ENCODE measurements at regions not wholly inside any gene's neighbourhood (a gene's known extent, or its start where the extent isn't known, plus 50 kb on each side); places are given as distances from the start of the nearest gene placed in this dataset.

- no peak overlapping the region for H2BK5ac ChIP-seq (ENCODE audit: low read length)
- H2BK120ac ChIP-seq (ENCODE audit: low read depth, low read length), result no peak overlapping the region
- H3K4me3 ChIP-seq (ENCODE audit: low read length in 2 of 2), result no peak overlapping the region
- H2BK12ac ChIP-seq (ENCODE audit: low read length), result no peak overlapping the region
- WGBS, 2 donors (ENCODE audit: extremely low coverage in 2 of 2, insufficient read length in 2 of 2, insufficient replicate concordance in 1 of 2), result no CpG with 5 or more reads among the region's 7 CpGs
- no peak overlapping the region for H4K8ac ChIP-seq (ENCODE audit: low read depth, low read length)
- H3K9ac ChIP-seq (ENCODE audit: low read depth, low read length, poor library complexity), result no peak overlapping the region
- H3K18ac ChIP-seq (ENCODE audit: low read length), result no peak overlapping the region
- H2AFZ ChIP-seq (ENCODE audit: low read length), result no peak overlapping the region
- H3K14ac ChIP-seq (ENCODE audit: low read length), result no peak overlapping the region
- H3K27me3 ChIP-seq (ENCODE audit: control insufficient read depth in 3 of 3, insufficient read depth in 3 of 3, low read depth in 1 of 3, low read length in 3 of 3), result no peaks in the 10 kb centered on the region
- no peak overlapping the region for H3K4me2 ChIP-seq (ENCODE audit: insufficient read depth, low read length, poor library complexity, severe bottlenecking)
- H4K91ac ChIP-seq (ENCODE audit: low read depth, low read length, poor library complexity), result no peak overlapping the region
- DNase-seq (ENCODE audit: low spot score), result no peak
- H3K4me1 ChIP-seq (ENCODE audit: control insufficient read depth in 2 of 2, insufficient read depth in 1 of 2, low read depth in 1 of 2, low read length in 2 of 2), result peaks cover 0 to 2% of the 10 kb centered on the region in 2 donors
- H2BK15ac ChIP-seq (ENCODE audit: low read length), result no peak overlapping the region
- H3K23ac ChIP-seq (ENCODE audit: low read depth, low read length, poor library complexity), result no peak overlapping the region
- H3K36me3 ChIP-seq (replicated peaks in 1 of 2; ENCODE audit: control insufficient read depth in 2 of 2, insufficient read depth in 2 of 2, low read length in 2 of 2), result no peaks in the 10 kb centered on the region
- no peaks in the 10 kb centered on the region for H3K79me1 ChIP-seq (ENCODE audit: low read depth, low read length)
- H3K4ac ChIP-seq (ENCODE audit: low read length), result no peak overlapping the region
- no peaks in the 10 kb centered on the region for H3K9me3 ChIP-seq (replicated peaks in 1 of 2; ENCODE audit: control insufficient read depth in 2 of 2, insufficient read depth in 1 of 2, low read depth in 1 of 2, low read length in 2 of 2)
- no peak overlapping the region for H2AK5ac ChIP-seq (ENCODE audit: low read depth, low read length)
- H3K27ac ChIP-seq (replicated peaks; ENCODE audit: low read length), result no peak overlapping the region
Observed at GRCh38 chr5:91468651-91469422, 85.7 kb upstream of the ARRDC3 start.

GRCh38 chr5:91464886-91465646 lies 81.9 kb upstream of the ARRDC3 start:
- Histone ChIP-seq H3K18ac (ENCODE audit: low read length) (no peak overlapping the region), H3K9me3 (replicated peaks in 1 of 2; ENCODE audit: control insufficient read depth in 2 of 2, insufficient read depth in 1 of 2, low read depth in 1 of 2, low read length in 2 of 2) (no peaks in the 10 kb centered on the region), H3K4me3 (ENCODE audit: low read length in 2 of 2) (no peak overlapping the region), H3K4me2 (ENCODE audit: insufficient read depth, low read length, poor library complexity, severe bottlenecking) (no peak overlapping the region), H2BK12ac (ENCODE audit: low read length) (no peak overlapping the region), H3K9ac (ENCODE audit: low read depth, low read length, poor library complexity) (no peak overlapping the region), H3K4ac (ENCODE audit: low read length) (no peak overlapping the region), H4K91ac (ENCODE audit: low read depth, low read length, poor library complexity) (no peak overlapping the region), H3K23ac (ENCODE audit: low read depth, low read length, poor library complexity) (no peak overlapping the region), H2BK5ac (ENCODE audit: low read length) (no peak overlapping the region), H2AK5ac (ENCODE audit: low read depth, low read length) (no peak overlapping the region), H4K8ac (ENCODE audit: low read depth, low read length) (no peak overlapping the region), H3K79me1 (ENCODE audit: low read depth, low read length) (no peaks in the 10 kb centered on the region), H2BK120ac (ENCODE audit: low read depth, low read length) (no peak overlapping the region), H3K27me3 (ENCODE audit: control insufficient read depth in 3 of 3, insufficient read depth in 3 of 3, low read depth in 1 of 3, low read length in 3 of 3) (no peaks in the 10 kb centered on the region), H3K4me1 (ENCODE audit: control insufficient read depth in 2 of 2, insufficient read depth in 1 of 2, low read depth in 1 of 2, low read length in 2 of 2) (peaks cover 0 to 2% of the 10 kb centered on the region in 2 donors), H3K27ac (replicated peaks; ENCODE audit: low read length) (no peak overlapping the region), H2BK15ac (ENCODE audit: low read length) (no peak overlapping the region), H3K14ac (ENCODE audit: low read length) (no peak overlapping the region), H3K36me3 (replicated peaks in 1 of 2; ENCODE audit: control insufficient read depth in 2 of 2, insufficient read depth in 2 of 2, low read length in 2 of 2) (no peaks in the 10 kb centered on the region), H2AFZ (ENCODE audit: low read length) (no peak overlapping the region)
- no peak for DNase-seq (ENCODE audit: low spot score)
- WGBS, 2 donors (ENCODE audit: extremely low coverage in 2 of 2, insufficient read length in 2 of 2, insufficient replicate concordance in 1 of 2), result no CpG with 5 or more reads among the region's 4 CpGs

GRCh38 chr5:91457681-91458058 lies 74.6 kb upstream of the ARRDC3 start:
- H2AFZ ChIP-seq (ENCODE audit: low read length), result no peak overlapping the region
- no peaks in the 10 kb centered on the region for H3K36me3 ChIP-seq (replicated peaks in 1 of 2; ENCODE audit: control insufficient read depth in 2 of 2, insufficient read depth in 2 of 2, low read length in 2 of 2)
- H2BK120ac ChIP-seq (ENCODE audit: low read depth, low read length), result no peak overlapping the region
- H3K9me3 ChIP-seq (replicated peaks in 1 of 2; ENCODE audit: control insufficient read depth in 2 of 2, insufficient read depth in 1 of 2, low read depth in 1 of 2, low read length in 2 of 2), result no peaks in the 10 kb centered on the region
- no peak for DNase-seq (ENCODE audit: low spot score)
- no peak overlapping the region for H4K8ac ChIP-seq (ENCODE audit: low read depth, low read length)
- no peak overlapping the region for H3K4me2 ChIP-seq (ENCODE audit: insufficient read depth, low read length, poor library complexity, severe bottlenecking)
- H2AK5ac ChIP-seq (ENCODE audit: low read depth, low read length), result no peak overlapping the region
- no peak overlapping the region for H2BK5ac ChIP-seq (ENCODE audit: low read length)
- no CpG with 5 or more reads among the region's 1 CpG for WGBS, 2 donors (ENCODE audit: extremely low coverage in 2 of 2, insufficient read length in 2 of 2, insufficient replicate concordance in 1 of 2)
- H3K79me1 ChIP-seq (ENCODE audit: low read depth, low read length), result no peaks in the 10 kb centered on the region
- no peak overlapping the region for H3K18ac ChIP-seq (ENCODE audit: low read length)
- H2BK12ac ChIP-seq (ENCODE audit: low read length), result no peak overlapping the region
- no peaks in the 10 kb centered on the region for H3K4me1 ChIP-seq (ENCODE audit: control insufficient read depth in 2 of 2, insufficient read depth in 1 of 2, low read depth in 1 of 2, low read length in 2 of 2)
- no peak overlapping the region for H3K27ac ChIP-seq (replicated peaks; ENCODE audit: low read length)
- H3K9ac ChIP-seq (ENCODE audit: low read depth, low read length, poor library complexity), result no peak overlapping the region
- no peaks in the 10 kb centered on the region for H3K27me3 ChIP-seq (ENCODE audit: control insufficient read depth in 3 of 3, insufficient read depth in 3 of 3, low read depth in 1 of 3, low read length in 3 of 3)
- no peak overlapping the region for H3K14ac ChIP-seq (ENCODE audit: low read length)
- no peak overlapping the region for H3K23ac ChIP-seq (ENCODE audit: low read depth, low read length, poor library complexity)
- H2BK15ac ChIP-seq (ENCODE audit: low read length), result no peak overlapping the region
- H3K4me3 ChIP-seq (ENCODE audit: low read length in 2 of 2), result no peak overlapping the region
- H3K4ac ChIP-seq (ENCODE audit: low read length), result no peak overlapping the region
- H4K91ac ChIP-seq (ENCODE audit: low read depth, low read length, poor library complexity), result no peak overlapping the region

- no peak overlapping the region for H3K4me3 ChIP-seq (ENCODE audit: low read length in 2 of 2)
- no CpG with 5 or more reads among the region's 2 CpGs for WGBS, 2 donors (ENCODE audit: extremely low coverage in 2 of 2, insufficient read length in 2 of 2, insufficient replicate concordance in 1 of 2)
- no peaks in the 10 kb centered on the region for H3K9me3 ChIP-seq (replicated peaks in 1 of 2; ENCODE audit: control insufficient read depth in 2 of 2, insufficient read depth in 1 of 2, low read depth in 1 of 2, low read length in 2 of 2)
- H3K14ac ChIP-seq (ENCODE audit: low read length), result no peak overlapping the region
- no peak overlapping the region for H3K27ac ChIP-seq (replicated peaks; ENCODE audit: low read length)
- no peak overlapping the region for H3K23ac ChIP-seq (ENCODE audit: low read depth, low read length, poor library complexity)
- H3K4me1 ChIP-seq (ENCODE audit: control insufficient read depth in 2 of 2, insufficient read depth in 1 of 2, low read depth in 1 of 2, low read length in 2 of 2), result no peaks in the 10 kb centered on the region
- H3K4me2 ChIP-seq (ENCODE audit: insufficient read depth, low read length, poor library complexity, severe bottlenecking), result no peak overlapping the region
- H2BK12ac ChIP-seq (ENCODE audit: low read length), result no peak overlapping the region
- H3K36me3 ChIP-seq (replicated peaks in 1 of 2; ENCODE audit: control insufficient read depth in 2 of 2, insufficient read depth in 2 of 2, low read length in 2 of 2), result no peaks in the 10 kb centered on the region
- no peak overlapping the region for H4K8ac ChIP-seq (ENCODE audit: low read depth, low read length)
- no peak overlapping the region for H3K9ac ChIP-seq (ENCODE audit: low read depth, low read length, poor library complexity)
- H2BK5ac ChIP-seq (ENCODE audit: low read length), result no peak overlapping the region
- no peak overlapping the region for H2BK120ac ChIP-seq (ENCODE audit: low read depth, low read length)
- no peak overlapping the region for H3K18ac ChIP-seq (ENCODE audit: low read length)
- no peak for DNase-seq (ENCODE audit: low spot score)
- no peaks in the 10 kb centered on the region for H3K27me3 ChIP-seq (ENCODE audit: control insufficient read depth in 3 of 3, insufficient read depth in 3 of 3, low read depth in 1 of 3, low read length in 3 of 3)
- H3K4ac ChIP-seq (ENCODE audit: low read length), result no peak overlapping the region
- H2AK5ac ChIP-seq (ENCODE audit: low read depth, low read length), result no peak overlapping the region
- H2BK15ac ChIP-seq (ENCODE audit: low read length), result no peak overlapping the region
- no peak overlapping the region for H4K91ac ChIP-seq (ENCODE audit: low read depth, low read length, poor library complexity)
- H2AFZ ChIP-seq (ENCODE audit: low read length), result no peak overlapping the region
- H3K79me1 ChIP-seq (ENCODE audit: low read depth, low read length), result no peaks in the 10 kb centered on the region
Observed at GRCh38 chr5:91456928-91457680, 74.0 kb upstream of the ARRDC3 start.

Data from neuronal stem cell (in vitro differentiated cells).